DOHH2 (cell line): ENCODE measurements at regions not wholly inside any gene's neighbourhood (a gene's known extent, or its start where the extent isn't known, plus 50 kb on each side); places are given as distances from the start of the nearest gene placed in this dataset.

Experiments used
- H3F3A ChIP-seq: fragments of 200-600 bp; sonication (generic), shearing (Covaris generic); 2 replicates; pipeline ENCODE4 v1.6.0; 2016; ENCODE audit warnings: antibody characterized with exemption, mild to moderate bottlenecking; ENCODE audit not compliant: control insufficient read depth, insufficient read depth
- H3K27ac ChIP-seq: fragments of 200-600 bp; sonication (generic); 2 replicates; pipeline ENCODE4 v1.5.1; 2014; ENCODE audit warnings: low read depth, mild to moderate bottlenecking, low read length, moderate library complexity
- H3K27me3 ChIP-seq: fragments of 200-600 bp; sonication (generic); 2 replicates; pipeline ENCODE4 v1.6.1; 2014; ENCODE audit warnings: mild to moderate bottlenecking, low read length, mixed read lengths; ENCODE audit not compliant: control insufficient read depth
- H3K36me3 ChIP-seq: fragments of 200-600 bp; sonication (generic); 2 replicates; pipeline ENCODE4 v1.6.1; 2014; ENCODE audit warnings: mild to moderate bottlenecking, low read length, moderate library complexity, mixed read lengths; ENCODE audit not compliant: control insufficient read depth
- H3K4me1 ChIP-seq: fragments of 200-600 bp; sonication (generic); 2 replicates; pipeline ENCODE4 v1.6.1; 2014; ENCODE audit warnings: mild to moderate bottlenecking, low read length, mixed read lengths; ENCODE audit not compliant: control insufficient read depth
- H3K4me2 ChIP-seq: fragments of 200-600 bp; sonication (generic); 2 replicates; pipeline ENCODE4 v1.6.0; 2014; ENCODE audit warnings: mild to moderate bottlenecking, low read length, moderate library complexity
- H3K4me3 ChIP-seq: fragments of 200-600 bp; sonication (generic); 2 replicates; pipeline ENCODE4 v1.5.1; 2014; ENCODE audit warnings: mild to moderate bottlenecking, low read length, mixed read lengths
- H3K79me2 ChIP-seq: fragments of 200-600 bp; sonication (generic); 2 replicates; pipeline ENCODE4 v1.6.1; 2014; ENCODE audit warnings: mild to moderate bottlenecking, low read length, mixed read lengths; ENCODE audit not compliant: control insufficient read depth
- H3K9me2 ChIP-seq: fragments of 200-600 bp; sonication (generic); replicated peaks from 2 replicates; pipeline ENCODE4 v1.6.1; 2014; ENCODE audit warnings: mild to moderate bottlenecking, low read length, mixed read lengths; ENCODE audit not compliant: control insufficient read depth
- H3K9me3 ChIP-seq: fragments of 200-600 bp; sonication (generic); 2 replicates; pipeline ENCODE4 v1.6.1; 2014; ENCODE audit warnings: antibody characterized with exemption, low read length, mixed read lengths; ENCODE audit not compliant: control insufficient read depth, insufficient read depth
- H4K20me1 ChIP-seq: fragments of 200-600 bp; sonication (generic); 2 replicates; pipeline ENCODE4 v1.6.0; 2014; ENCODE audit warnings: low read depth, mild to moderate bottlenecking, antibody characterized with exemption, low read length, moderate library complexity; ENCODE audit not compliant: control insufficient read depth, insufficient read depth
- CTCF ChIP-seq: fragments of 200-600 bp; sonication (generic); IDR thresholded peaks from one replicate; pipeline ENCODE4 v1.5.1; 2014; ENCODE audit warnings: antibody characterized with exemption, mild to moderate bottlenecking, low read depth, low read length; ENCODE audit not compliant: poor library complexity, severe bottlenecking
- EZH2phosphoT487 ChIP-seq: fragments of 200-600 bp; sonication (generic); IDR thresholded peaks from 2 replicates; pipeline ENCODE4 v1.6.1; 2017; ENCODE audit warnings: borderline replicate concordance, mild to moderate bottlenecking, antibody characterized with exemption, low read length, moderate library complexity, mixed read lengths

- no peaks in the 10 kb centered on the region for H3K79me2 ChIP-seq
- no peak for TF ChIP-seq EZH2phosphoT487
- no peak for TF ChIP-seq CTCF
- no peak overlapping the region for H3K4me2 ChIP-seq
- H3K9me3 ChIP-seq, result no peaks in the 10 kb centered on the region
- no peak overlapping the region for H3K27ac ChIP-seq
- no peaks in the 10 kb centered on the region for H3K27me3 ChIP-seq
- no peaks in the 10 kb centered on the region for H3K4me1 ChIP-seq
- no peak overlapping the region for H3K4me3 ChIP-seq
- H3F3A ChIP-seq, result no peaks in the 10 kb centered on the region
- no peaks in the 10 kb centered on the region for H3K36me3 ChIP-seq
- no peaks in the 10 kb centered on the region for H3K9me2 ChIP-seq
- H4K20me1 ChIP-seq, result no peaks in the 10 kb centered on the region
Observed at GRCh38 chr18:32530947-32531651, 60.4 kb upstream of the GAREM1 start.

- H3K4me2 ChIP-seq, result no peak overlapping the region
- H3F3A ChIP-seq, result no peaks in the 10 kb centered on the region
- H3K9me2 ChIP-seq, result no peaks in the 10 kb centered on the region
- TF ChIP-seq EZH2phosphoT487 (no peak), CTCF (no peak)
- no peaks in the 10 kb centered on the region for H3K27me3 ChIP-seq
- no peaks in the 10 kb centered on the region for H3K79me2 ChIP-seq
- H3K4me3 ChIP-seq, result no peak overlapping the region
- no peaks in the 10 kb centered on the region for H4K20me1 ChIP-seq
- H3K9me3 ChIP-seq, result no peaks in the 10 kb centered on the region
- H3K4me1 ChIP-seq, result no peaks in the 10 kb centered on the region
- no peak overlapping the region for H3K27ac ChIP-seq
- H3K36me3 ChIP-seq, result no peaks in the 10 kb centered on the region
Observed at GRCh38 chr18:32529722-32530420, 59.2 kb upstream of the GAREM1 start.

- Histone ChIP-seq H3K27ac (no peak overlapping the region), H3K9me2 (no peaks in the 10 kb centered on the region), H3F3A (no peaks in the 10 kb centered on the region), H3K27me3 (no peaks in the 10 kb centered on the region), H4K20me1 (no peaks in the 10 kb centered on the region), H3K79me2 (no peaks in the 10 kb centered on the region), H3K4me3 (no peak overlapping the region), H3K4me1 (no peaks in the 10 kb centered on the region), H3K36me3 (no peaks in the 10 kb centered on the region), H3K9me3 (no peaks in the 10 kb centered on the region), H3K4me2 (no peak overlapping the region)
- TF ChIP-seq CTCF (no peak), EZH2phosphoT487 (no peak)
Observed at GRCh38 chr18:32520771-32521170, 50.1 kb upstream of the GAREM1 start.
